ENCODE measurements at regions not wholly inside any gene's neighbourhood (a gene's known extent, or its start where the extent isn't known, plus 50 kb on each side); places are given as distances from the start of the nearest gene placed in this dataset.

DNA sequence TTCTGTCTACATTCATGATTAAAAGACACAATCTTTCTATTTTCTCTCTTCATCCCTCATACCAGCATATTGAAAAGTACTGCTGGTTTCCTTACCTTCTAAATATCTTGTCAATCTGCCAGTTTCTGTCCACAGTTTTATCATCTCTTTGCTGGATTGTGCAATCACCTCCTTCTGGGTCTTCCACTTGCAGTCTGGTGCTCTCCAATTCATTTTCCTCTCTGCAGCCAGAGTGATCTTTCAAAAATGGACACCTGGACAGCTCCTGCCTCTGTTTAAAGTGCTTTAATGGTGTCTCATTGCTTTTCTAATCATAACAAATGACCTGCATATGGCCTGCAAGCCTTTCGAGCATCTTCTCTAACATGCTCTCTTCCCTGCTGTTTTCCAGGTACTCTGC is 94.0 kb downstream of the C1QL2 start:
- Mint-ChIP-seq H3K4me3 (no peak overlapping the region), H3K27ac (no peak overlapping the region), H3K9me3 (no peaks in the 10 kb centered on the region), H3K27me3 (no peaks in the 10 kb centered on the region), H3K36me3 (ENCODE audit: low read depth) (no peaks in the 10 kb centered on the region), H3K4me1 (ENCODE audit: low read depth) (no peaks in the 10 kb centered on the region)
- no peak for DNase-seq
- intact Hi-C loops (cut with micrococcal nuclease) = no loop called here
- TF ChIP-seq, protein P1, sequence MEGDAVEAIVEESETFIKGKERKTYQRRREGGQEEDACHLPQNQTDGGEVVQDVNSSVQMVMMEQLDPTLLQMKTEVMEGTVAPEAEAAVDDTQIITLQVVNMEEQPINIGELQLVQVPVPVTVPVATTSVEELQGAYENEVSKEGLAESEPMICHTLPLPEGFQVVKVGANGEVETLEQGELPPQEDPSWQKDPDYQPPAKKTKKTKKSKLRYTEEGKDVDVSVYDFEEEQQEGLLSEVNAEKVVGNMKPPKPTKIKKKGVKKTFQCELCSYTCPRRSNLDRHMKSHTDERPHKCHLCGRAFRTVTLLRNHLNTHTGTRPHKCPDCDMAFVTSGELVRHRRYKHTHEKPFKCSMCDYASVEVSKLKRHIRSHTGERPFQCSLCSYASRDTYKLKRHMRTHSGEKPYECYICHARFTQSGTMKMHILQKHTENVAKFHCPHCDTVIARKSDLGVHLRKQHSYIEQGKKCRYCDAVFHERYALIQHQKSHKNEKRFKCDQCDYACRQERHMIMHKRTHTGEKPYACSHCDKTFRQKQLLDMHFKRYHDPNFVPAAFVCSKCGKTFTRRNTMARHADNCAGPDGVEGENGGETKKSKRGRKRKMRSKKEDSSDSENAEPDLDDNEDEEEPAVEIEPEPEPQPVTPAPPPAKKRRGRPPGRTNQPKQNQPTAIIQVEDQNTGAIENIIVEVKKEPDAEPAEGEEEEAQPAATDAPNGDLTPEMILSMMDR (IDR thresholded peaks at IDR 0.05) = no peak
- ChIA-PET POLR2A (no interaction called here), CTCF (no interaction called here)
- ATAC-seq = no peak

DNA sequence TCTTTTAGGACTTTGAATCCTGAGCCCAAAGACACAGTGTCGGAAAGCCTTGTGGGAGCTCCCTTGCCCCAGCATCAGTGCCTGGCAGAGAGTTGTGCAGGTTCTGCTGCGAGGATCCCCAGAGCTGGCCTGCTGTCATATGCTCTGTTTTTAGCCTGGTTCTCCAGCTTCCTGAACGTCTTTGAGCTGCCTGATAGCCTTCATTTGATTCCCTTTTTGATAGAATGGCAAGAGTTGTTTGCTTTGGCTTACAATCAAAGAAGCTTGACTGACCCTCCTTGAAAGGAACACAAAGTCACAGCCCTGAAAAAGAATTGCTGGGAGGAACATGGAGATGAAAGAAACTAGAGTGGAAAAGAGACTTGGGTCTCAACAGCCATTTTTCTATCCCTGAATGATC is 95.4 kb downstream of the C1QL2 start:
- DNase-seq = no peak
- H3K4me3 Mint-ChIP-seq = no peak overlapping the region
- H3K4me1 Mint-ChIP-seq (ENCODE audit: low read depth) = no peaks in the 10 kb centered on the region
- TF ChIP-seq, protein P1 (IDR thresholded peaks at IDR 0.05) = no peak
- ATAC-seq = no peak
- CTCF ChIA-PET = interaction anchor here (0.6 kb wide), 1 partner anchor 80 kb away, joined by 3 read pairs; no protein-coding TSS in a partner anchor
- H3K9me3 Mint-ChIP-seq = no peaks in the 10 kb centered on the region
- no peaks in the 10 kb centered on the region for H3K36me3 Mint-ChIP-seq (ENCODE audit: low read depth)
- no peaks in the 10 kb centered on the region for H3K27me3 Mint-ChIP-seq
- no peak overlapping the region for H3K27ac Mint-ChIP-seq
- intact Hi-C loops (cut with micrococcal nuclease) = no loop called here
- POLR2A ChIA-PET = no interaction called here

DNA sequence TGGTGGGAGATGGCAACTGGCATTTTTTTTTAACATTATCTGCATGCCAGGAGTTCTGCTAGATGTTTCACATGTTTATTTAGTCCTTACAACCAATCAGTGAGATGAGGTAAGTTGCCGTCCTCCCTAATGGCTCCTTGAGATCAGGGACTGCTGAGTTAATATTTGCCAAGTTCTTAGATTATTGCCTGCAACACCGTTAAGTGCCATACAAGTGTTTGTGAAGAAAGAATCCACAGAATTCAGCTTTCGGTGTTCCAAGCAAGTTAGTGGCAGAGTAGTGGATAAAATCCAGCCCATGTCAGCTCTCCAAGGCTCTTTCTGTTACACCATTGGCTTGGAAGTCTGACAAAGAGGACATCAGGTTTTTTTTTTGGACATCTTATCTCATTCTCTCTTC is 95.9 kb downstream of the C1QL2 start:
- TF ChIP-seq, protein P1 (IDR thresholded peaks at IDR 0.05) = no peak
- H3K4me1 Mint-ChIP-seq (ENCODE audit: low read depth) = no peaks in the 10 kb centered on the region
- DNase-seq (no peak), ATAC-seq (no peak)
- H3K4me3 Mint-ChIP-seq = no peak overlapping the region
- ChIA-PET POLR2A (no interaction called here), CTCF (interaction anchor here (0.6 kb wide), 1 partner anchor 79 kb away, joined by 3 read pairs; no protein-coding TSS in a partner anchor)
- no peaks in the 10 kb centered on the region for H3K36me3 Mint-ChIP-seq (ENCODE audit: low read depth)
- intact Hi-C loops (cut with micrococcal nuclease) = no loop called here
- H3K9me3 Mint-ChIP-seq = no peaks in the 10 kb centered on the region
- no peaks in the 10 kb centered on the region for H3K27me3 Mint-ChIP-seq
- no peak overlapping the region for H3K27ac Mint-ChIP-seq

DNA sequence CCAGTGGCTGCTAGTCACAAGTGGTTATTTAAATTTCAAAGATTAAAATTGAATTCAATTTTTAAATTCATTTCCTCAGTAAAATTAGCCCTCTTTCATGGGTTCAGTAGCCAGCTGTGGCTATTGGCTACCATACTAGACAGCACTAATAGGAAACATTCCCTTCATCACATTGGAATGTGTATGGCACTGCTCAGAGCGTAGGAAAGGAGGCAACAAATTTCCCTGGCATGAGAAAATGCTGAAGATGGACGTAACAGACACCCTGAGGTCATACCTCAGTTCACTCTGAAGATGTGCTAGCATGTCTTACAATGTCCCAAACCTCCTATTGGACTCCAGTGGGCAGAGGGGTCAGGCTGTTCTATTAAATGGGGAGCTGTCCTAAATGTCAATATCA is 96.4 kb downstream of the C1QL2 start:
- no peak for DNase-seq
- POLR2A ChIA-PET = no interaction called here
- intact Hi-C loops (cut with micrococcal nuclease) = no loop called here

DNA sequence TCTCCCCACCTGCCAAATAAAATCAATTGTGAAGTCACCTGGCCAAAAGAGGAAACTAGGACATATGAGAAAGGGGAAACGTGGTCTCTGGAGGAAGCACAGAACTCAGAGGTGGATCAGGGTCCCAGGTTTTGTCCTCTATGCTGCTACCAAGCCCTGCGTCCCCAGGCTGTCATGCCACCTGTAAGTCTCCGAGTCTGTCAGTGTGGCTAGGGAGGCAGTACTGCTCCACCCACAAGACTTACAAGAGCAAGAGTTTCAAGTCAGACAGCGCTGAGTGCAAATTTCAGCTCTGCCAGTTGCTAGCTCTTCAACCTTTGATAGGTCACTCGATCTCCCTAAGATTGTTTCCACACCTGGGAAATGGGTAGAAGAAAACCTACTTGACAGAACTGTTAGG is 98.6 kb downstream of the C1QL2 start:
- ChIA-PET CTCF (no interaction called here), POLR2A (no interaction called here)
- ATAC-seq (no peak), DNase-seq (no peak)
- Mint-ChIP-seq H3K27me3 (peaks cover 1% of the 10 kb centered on the region), H3K36me3 (ENCODE audit: low read depth) (no peaks in the 10 kb centered on the region), H3K27ac (no peak overlapping the region), H3K4me1 (ENCODE audit: low read depth) (no peaks in the 10 kb centered on the region), H3K4me3 (no peak overlapping the region), H3K9me3 (no peaks in the 10 kb centered on the region)
- intact Hi-C loops (cut with micrococcal nuclease) = no loop called here
- TF ChIP-seq, protein P1 (IDR thresholded peaks at IDR 0.05) = no peak

More for the DNA sequence above, 96.4 kb downstream of the C1QL2 start:
- Mint-ChIP-seq H3K9me3 (no peaks in the 10 kb centered on the region), H3K4me1 (ENCODE audit: low read depth) (no peaks in the 10 kb centered on the region), H3K27me3 (no peaks in the 10 kb centered on the region), H3K36me3 (ENCODE audit: low read depth) (no peaks in the 10 kb centered on the region), H3K4me3 (no peak overlapping the region), H3K27ac (no peak overlapping the region)
- TF ChIP-seq, protein P1 (IDR thresholded peaks at IDR 0.05) = no peak
- no peak for ATAC-seq
- CTCF ChIA-PET = no interaction called here

Data from activated CD8-positive, alpha-beta T cell treated with anti-CD3 and anti-CD28 coated beads for 36 hours (primary cell).